Choroid plexus epithelial cell (primary cell): ENCODE measurements at regions not wholly inside any gene's neighbourhood (a gene's known extent, or its start where the extent isn't known, plus 50 kb on each side); places are given as distances from the start of the nearest gene placed in this dataset.

Source experiments
- DNase-seq: peaks from one replicate; pipeline ENCODE4 v3.0.0-alpha.2; 2010; ENCODE audit warnings: low read depth
- H3K4me3 ChIP-seq: 2 replicates; pipeline ENCODE4 v1.5.1; 2011; ENCODE audit warnings: low read depth, mild to moderate bottlenecking, control low read depth, low read length, moderate library complexity
- TF ChIP-seq, protein P1 (sequence below): conservative IDR thresholded peaks from 2 replicates; pipeline ENCODE4 v1.5.1; 2011; ENCODE audit warnings: low read depth, mild to moderate bottlenecking, control low read depth, inconsistent platforms, low read length, moderate library complexity

DNA sequence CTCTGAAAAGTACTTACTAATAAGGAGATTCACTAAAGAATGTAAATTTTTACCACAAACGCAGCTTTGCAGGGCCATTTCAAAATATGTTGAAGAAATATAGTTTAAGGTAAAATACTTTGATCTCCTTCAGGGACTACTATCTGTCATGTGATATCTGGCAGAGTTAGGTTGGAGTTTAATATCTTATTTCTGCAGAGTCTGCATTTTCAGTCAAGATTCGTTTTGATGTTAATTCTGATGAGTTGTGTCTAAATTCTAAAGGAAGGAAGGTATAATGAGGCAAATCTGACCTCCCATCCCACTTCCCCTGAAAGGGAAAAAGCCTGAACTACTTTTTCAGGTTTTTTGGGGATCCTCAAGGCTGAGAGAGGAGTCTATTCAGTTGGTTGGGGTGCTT lies 123.9 kb upstream of the TECRL start:
- no peak for DNase-seq
- no peak overlapping the region for H3K4me3 ChIP-seq
- TF ChIP-seq, protein P1, sequence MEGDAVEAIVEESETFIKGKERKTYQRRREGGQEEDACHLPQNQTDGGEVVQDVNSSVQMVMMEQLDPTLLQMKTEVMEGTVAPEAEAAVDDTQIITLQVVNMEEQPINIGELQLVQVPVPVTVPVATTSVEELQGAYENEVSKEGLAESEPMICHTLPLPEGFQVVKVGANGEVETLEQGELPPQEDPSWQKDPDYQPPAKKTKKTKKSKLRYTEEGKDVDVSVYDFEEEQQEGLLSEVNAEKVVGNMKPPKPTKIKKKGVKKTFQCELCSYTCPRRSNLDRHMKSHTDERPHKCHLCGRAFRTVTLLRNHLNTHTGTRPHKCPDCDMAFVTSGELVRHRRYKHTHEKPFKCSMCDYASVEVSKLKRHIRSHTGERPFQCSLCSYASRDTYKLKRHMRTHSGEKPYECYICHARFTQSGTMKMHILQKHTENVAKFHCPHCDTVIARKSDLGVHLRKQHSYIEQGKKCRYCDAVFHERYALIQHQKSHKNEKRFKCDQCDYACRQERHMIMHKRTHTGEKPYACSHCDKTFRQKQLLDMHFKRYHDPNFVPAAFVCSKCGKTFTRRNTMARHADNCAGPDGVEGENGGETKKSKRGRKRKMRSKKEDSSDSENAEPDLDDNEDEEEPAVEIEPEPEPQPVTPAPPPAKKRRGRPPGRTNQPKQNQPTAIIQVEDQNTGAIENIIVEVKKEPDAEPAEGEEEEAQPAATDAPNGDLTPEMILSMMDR = no peak

DNA sequence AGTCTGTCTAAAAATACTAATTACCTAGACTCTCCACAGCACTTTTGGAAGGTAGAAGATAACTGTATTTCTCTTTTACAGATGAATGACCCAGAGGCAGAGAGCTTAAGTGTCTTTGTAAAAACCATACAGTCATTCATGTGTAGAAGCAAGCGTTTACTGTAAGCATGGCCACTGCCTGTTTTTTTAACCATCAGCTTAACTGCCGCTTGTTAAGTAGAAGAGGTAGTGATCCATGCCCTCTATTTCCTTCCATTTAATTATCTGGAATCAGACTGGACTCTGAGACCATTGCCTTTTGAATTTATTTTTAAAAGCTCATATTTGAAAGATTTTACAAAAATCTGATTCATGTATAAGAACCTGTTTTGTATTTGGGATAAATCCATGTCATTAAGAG lies 111.2 kb upstream of the TECRL start:
- DNase-seq = no peak
- H3K4me3 ChIP-seq = no peak overlapping the region
- TF ChIP-seq, protein P1 = no peak

DNA sequence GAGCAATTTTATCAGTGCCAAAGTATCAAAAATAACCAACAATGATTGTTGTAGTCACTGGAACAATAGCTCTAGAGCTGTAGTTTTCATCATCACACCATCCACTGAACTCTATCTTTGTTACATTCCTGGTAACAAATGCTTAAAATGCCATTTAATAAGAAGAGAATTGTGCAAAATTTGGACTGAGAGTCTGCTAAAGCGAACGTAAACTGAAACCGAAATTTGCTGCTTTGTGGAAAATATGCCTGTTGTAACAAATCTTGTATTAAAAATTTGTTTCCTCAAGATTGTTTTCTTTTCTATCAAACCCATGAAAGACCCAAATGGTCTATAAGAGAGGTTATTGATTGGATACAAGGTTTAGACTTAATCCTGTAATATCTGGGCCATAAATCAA lies 109.3 kb upstream of the TECRL start:
- DNase-seq = no peak
- H3K4me3 ChIP-seq = no peak overlapping the region
- TF ChIP-seq, protein P1 = no peak

DNA sequence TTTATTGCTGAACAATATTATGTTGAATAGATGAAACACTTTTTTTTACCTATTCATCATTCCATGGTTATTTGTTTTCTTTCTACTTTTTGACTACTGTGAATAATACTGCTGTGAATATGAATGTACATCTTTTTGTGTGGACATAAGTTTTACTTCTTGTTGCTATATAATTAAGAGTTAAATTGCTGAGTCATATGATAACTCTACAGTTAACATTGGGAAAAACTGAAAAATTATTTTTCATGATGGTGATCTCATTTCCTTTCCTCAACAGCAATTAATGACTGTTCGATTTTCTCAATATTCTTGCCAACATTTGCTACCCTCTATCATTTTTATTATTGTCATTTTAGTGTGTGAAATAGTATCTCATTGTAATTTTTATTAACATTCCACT lies 106.9 kb upstream of the TECRL start:
- TF ChIP-seq, protein P1 = no peak
- DNase-seq = no peak
- no peak overlapping the region for H3K4me3 ChIP-seq

DNA sequence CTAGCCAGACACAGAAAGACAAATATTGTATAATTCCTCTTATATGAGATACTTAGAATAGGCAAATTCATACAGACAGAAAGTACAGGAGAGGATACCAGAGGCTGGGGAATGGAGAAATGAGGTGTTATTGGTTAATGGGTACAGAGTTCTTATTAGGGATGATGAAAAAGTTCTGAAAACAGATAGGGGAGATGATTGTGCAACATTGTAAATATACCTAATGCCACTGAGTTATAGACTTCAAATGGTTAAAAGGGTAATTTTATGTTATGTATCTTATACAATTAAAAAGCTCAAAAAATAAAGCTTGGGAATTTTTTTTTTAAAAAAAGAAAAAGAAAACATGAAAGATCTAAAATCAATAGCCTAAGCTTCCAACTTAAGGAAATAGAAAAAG lies 98.8 kb upstream of the TECRL start:
- DNase-seq = no peak
- no peak overlapping the region for H3K4me3 ChIP-seq
- TF ChIP-seq, protein P1 = no peak

DNA sequence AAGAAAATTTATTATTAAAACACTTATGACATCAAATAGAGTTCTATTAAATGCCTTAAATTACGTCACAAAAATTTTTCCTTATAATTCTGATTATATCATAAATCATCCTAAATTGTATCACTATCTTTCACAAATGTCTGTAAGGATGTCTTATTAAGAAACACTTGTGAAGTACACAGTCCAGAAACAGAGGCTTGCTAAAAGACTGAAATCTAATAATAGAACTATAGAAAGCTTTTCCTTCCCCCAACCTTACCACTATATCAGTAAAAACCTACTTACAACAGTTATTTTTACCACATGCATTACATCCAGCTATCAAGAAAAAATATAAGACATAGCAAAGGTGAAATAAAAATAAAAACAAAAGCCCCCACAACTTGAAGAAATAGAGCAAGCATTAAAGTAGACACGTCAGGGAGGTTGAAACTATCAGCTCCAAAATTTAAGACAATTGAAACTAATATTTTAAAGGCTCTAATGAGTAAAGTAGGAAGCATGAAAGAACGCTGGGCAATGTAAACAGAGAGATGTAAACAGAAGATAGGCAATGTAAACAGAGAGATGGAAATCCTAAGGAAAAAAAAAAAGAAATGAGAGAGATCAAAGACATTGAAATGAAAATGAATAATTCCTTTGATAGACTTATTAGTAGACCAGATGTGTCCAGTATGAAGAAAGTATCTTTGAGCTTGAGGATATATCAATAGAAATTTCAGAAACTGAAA lies 94.9 kb upstream of the TECRL start:
- TF ChIP-seq, protein P1 = no peak
- DNase-seq = no peak
- no peak overlapping the region for H3K4me3 ChIP-seq

DNA sequence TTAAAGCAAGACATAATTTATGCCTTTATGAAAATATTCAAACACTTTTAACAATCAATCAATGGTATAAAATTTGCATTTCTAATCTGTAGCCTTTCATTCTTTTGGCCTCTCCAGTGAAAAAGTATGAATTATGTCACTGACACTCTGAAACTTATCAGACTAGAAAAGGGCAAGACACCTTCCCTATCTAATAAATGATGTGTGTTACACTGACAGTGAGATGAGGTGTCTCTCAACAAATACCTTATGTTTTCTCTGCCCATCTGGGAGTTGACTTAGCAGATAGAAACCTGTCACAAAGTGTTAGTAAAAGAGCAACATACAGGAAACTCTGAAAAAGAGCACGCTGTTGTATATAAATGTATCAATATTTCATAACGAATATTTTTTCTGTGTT lies 94.2 kb upstream of the TECRL start:
- H3K4me3 ChIP-seq = no peak overlapping the region
- DNase-seq = no peak
- TF ChIP-seq, protein P1 = no peak
